HUES48 (cell line): ENCODE measurements at regions not wholly inside any gene's neighbourhood (a gene's known extent, or its start where the extent isn't known, plus 50 kb on each side); places are given as distances from the start of the nearest gene placed in this dataset.
"Not testable (repeated sequence)": the region's sequence is repeated elsewhere in the genome, so short reads cannot be mapped to it uniquely, and the experiment has no call there.

Experiments
- H3K27ac ChIP-seq: one replicate; pipeline ENCODE4 v1.7.0; 2013; ENCODE audit warnings: low read depth, low read length, inconsistent platforms
- H3K27me3 ChIP-seq: 2 replicates; pipeline ENCODE4 v1.6.1; 2013; ENCODE audit warnings: mild to moderate bottlenecking, low read length; ENCODE audit not compliant: control insufficient read depth, insufficient read depth
- H3K36me3 ChIP-seq: 2 replicates; pipeline ENCODE4 v1.6.1; 2013; ENCODE audit warnings: low read length; ENCODE audit not compliant: control insufficient read depth, insufficient read depth
- H3K4me1 ChIP-seq: 2 replicates; pipeline ENCODE4 v1.6.1; 2013; ENCODE audit warnings: mild to moderate bottlenecking, low read length; ENCODE audit not compliant: control insufficient read depth, insufficient read depth
- H3K4me3 ChIP-seq: 2 replicates; pipeline ENCODE4 v1.5.1; 2013; ENCODE audit warnings: mild to moderate bottlenecking, low read depth, low read length
- H3K9ac ChIP-seq: 2 replicates; pipeline ENCODE4 v1.6.1; 2013; ENCODE audit warnings: mild to moderate bottlenecking, low read depth, low read length, moderate library complexity
- H3K9me3 ChIP-seq: 2 replicates; pipeline ENCODE4 v1.6.1; 2013; ENCODE audit warnings: low read length; ENCODE audit not compliant: control insufficient read depth, insufficient read depth

DNA sequence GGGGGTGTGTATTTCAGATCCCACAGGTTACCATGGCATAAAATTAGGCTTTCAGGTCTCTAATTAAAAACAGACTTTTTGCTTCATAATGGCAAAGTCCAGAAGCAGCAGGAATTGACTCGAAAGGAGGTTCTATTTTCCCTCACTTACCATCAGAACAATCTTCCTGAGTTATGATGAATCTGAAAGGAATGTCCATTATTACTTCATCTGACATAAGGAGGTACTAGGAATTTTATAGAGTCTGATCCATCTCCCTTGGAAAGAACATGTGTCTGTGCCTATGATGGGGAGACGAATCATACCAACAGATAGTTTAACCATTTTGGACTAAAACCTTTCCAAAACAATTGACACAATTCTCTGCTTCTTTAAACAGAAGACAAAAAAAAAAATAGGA, 206.3 kb upstream of the FGF13 start:
- Histone ChIP-seq H3K9me3 (no peaks in the 10 kb centered on the region), H3K27ac (no peak overlapping the region)

DNA sequence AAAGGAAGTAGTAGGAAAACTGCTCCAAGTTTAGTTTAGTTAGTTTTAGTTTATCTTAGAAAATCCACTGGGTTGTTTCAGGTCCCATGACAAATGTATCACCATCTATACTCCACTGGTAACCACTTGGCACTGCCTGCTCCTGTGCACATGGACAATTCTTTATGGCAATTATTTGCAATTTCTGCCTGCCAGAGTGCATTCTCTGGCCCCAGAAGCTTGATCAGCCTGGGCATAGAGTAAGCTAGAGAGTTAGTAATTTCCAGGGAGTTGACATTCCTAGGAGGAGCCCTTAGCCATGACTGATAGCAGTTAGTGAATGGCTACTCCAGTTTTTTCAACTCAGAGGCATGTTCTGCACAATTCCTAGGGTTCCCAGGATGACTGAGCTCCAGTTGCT, 203.2 kb upstream of the FGF13 start:
- H3K27ac ChIP-seq, result no peak overlapping the region
- H3K4me3 ChIP-seq, result no peak overlapping the region
- no peaks in the 10 kb centered on the region for H3K4me1 ChIP-seq
- no peak overlapping the region for H3K9ac ChIP-seq
- H3K9me3 ChIP-seq, result no peaks in the 10 kb centered on the region
- H3K36me3 ChIP-seq, result no peaks in the 10 kb centered on the region
- H3K27me3 ChIP-seq, result 0 out of 2 replicates have a peak, but pooled peaks cover 2% of the 10 kb centered on the region

More for the DNA sequence above, 206.3 kb upstream of the FGF13 start:
- H3K36me3 ChIP-seq, result no peaks in the 10 kb centered on the region
- H3K27me3 ChIP-seq, result 0 out of 2 replicates have a peak, but pooled peaks cover 2% of the 10 kb centered on the region
- H3K4me1 ChIP-seq, result no peaks in the 10 kb centered on the region
- H3K4me3 ChIP-seq, result no peak overlapping the region
- no peak overlapping the region for H3K9ac ChIP-seq

DNA sequence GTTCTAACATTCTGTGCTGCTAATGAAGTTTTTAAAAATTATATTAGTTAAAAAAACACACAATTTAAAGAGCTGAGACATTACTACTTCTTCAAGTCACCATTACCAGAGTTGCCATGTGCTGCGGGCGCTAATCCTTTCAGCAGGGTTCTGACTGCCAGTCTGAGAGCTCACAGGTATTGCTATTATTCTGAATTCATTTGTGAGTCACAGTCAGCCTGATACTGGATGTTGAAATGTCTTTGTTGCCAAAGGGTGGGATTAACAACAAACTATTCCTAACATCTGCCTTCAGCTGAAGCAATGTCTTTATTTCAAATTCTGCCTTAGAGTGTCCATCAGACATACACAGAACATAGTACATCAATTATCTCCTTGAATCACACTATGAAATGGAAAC, 197.1 kb upstream of the FGF13 start:
- no peaks in the 10 kb centered on the region for H3K4me1 ChIP-seq
- no peaks in the 10 kb centered on the region for H3K9me3 ChIP-seq
- H3K27ac ChIP-seq, result no peak overlapping the region
- no peak overlapping the region for H3K9ac ChIP-seq
- H3K36me3 ChIP-seq, result no peaks in the 10 kb centered on the region
- H3K4me3 ChIP-seq, result no peak overlapping the region
- no peaks in the 10 kb centered on the region for H3K27me3 ChIP-seq

DNA sequence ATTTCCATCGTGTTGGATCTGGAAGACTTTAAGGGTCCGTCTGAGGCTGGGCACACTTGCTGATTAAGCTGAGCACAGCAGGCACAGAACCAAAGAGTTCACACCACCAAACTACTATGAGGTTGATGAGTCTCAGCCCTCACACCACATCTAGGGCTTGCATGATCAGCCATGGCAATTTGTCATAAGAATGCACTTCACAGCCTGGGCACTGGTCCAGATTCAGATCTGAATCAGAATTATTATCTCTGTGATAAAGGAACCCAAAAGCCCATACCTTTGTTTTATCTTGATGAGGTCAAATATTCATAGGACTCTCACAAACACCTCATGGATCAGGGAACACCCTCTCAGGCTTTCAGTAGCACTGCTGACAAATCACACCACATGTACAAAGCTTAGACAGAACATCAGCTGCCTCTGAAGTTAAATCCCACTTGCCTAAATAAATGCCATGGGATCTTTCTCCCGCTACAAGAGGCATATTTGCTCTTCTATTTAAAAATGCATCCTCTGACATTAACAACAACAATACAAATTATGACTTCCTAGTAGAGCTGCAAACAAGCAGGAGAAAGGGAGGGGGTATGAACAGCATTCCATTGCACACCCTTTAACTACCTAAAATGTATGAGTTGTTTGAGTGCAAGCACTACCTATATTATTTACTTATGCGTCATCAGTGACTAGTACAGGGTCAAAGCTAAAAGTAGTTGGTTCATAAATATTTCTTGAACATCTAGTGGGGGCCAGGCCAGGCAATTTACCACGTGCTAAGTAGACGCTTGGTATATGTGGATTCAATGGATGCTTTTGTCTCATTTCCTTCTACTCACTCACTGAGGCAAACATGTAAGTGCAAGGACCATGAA, 186.3 kb upstream of the FGF13 start:
- H3K27ac ChIP-seq, result no peak overlapping the region
- no peak overlapping the region for H3K4me3 ChIP-seq
- no peaks in the 10 kb centered on the region for H3K36me3 ChIP-seq
- H3K9me3 ChIP-seq, result no peaks in the 10 kb centered on the region
- H3K9ac ChIP-seq, result no peak overlapping the region
- H3K4me1 ChIP-seq, result no peaks in the 10 kb centered on the region
- H3K27me3 ChIP-seq, result no peaks in the 10 kb centered on the region

DNA sequence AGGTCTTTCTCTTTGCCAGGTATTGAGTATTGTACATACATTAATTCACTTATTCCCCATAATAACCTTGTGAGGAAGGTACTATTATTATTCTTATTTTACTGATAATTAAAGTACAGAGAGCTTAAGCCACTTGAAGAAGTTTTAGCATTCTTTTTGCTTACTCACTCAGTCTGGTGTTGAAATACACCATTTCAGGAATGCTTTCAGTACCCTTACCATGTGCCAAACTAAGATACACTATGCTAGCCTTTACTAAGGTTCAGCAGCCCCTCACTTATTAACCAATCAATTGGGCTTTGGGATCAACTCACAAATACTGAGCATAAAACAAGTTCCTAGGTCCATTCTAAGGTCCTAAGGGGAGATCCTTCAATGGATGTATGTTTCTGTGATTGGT, 179.0 kb upstream of the FGF13 start:
- Histone ChIP-seq H3K9me3 (no peaks in the 10 kb centered on the region), H3K36me3 (no peaks in the 10 kb centered on the region), H3K27ac (no peak overlapping the region), H3K4me1 (no peaks in the 10 kb centered on the region), H3K9ac (no peak overlapping the region), H3K4me3 (no peak overlapping the region), H3K27me3 (no peaks in the 10 kb centered on the region)

DNA sequence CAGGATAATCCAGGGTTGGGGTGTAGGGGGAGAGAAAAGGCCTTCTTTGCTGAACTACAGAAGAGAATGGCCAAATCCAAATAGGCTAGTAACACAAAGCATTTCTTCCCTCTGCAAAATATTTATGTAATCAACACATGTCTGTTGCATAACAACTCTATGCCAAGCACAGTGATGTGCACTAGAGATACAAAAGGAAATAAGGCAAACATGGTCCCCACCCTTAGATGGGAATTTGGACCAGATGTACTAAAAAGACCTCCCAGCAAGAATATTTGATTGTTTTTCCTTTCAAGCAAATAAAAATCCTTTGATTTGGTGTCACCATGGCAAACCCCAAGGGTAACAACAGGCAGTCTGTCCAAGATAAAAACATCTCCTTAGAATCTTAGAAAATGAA, 177.6 kb upstream of the FGF13 start:
- Histone ChIP-seq H3K36me3 (no peaks in the 10 kb centered on the region), H3K27ac (no peak overlapping the region), H3K4me1 (no peaks in the 10 kb centered on the region), H3K9ac (no peak overlapping the region), H3K4me3 (no peak overlapping the region), H3K27me3 (no peaks in the 10 kb centered on the region), H3K9me3 (no peaks in the 10 kb centered on the region)

DNA sequence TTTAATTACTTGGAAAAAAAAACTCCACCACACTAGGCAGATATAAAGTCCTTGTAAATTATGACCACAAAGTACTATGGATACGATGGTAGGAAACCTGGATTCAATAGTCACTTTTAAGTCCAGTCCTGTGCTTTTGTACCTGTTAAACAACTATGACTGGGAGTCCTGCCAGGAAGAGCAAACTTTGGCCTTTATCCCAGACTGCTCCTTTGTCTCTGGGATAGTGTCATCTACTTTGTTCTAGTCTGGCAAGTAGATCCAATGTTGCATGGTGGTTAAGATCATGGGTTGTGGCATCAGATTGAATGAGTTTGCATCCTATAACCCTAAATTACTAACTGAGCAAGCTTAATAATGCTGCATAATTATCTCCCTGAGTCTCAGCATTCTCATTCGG, 175.3 kb upstream of the FGF13 start:
- no peak overlapping the region for H3K9ac ChIP-seq
- no peaks in the 10 kb centered on the region for H3K36me3 ChIP-seq
- H3K4me1 ChIP-seq, result no peaks in the 10 kb centered on the region
- H3K27me3 ChIP-seq, result no peaks in the 10 kb centered on the region
- H3K4me3 ChIP-seq, result no peak overlapping the region
- H3K27ac ChIP-seq, result no peak overlapping the region
- no peaks in the 10 kb centered on the region for H3K9me3 ChIP-seq

DNA sequence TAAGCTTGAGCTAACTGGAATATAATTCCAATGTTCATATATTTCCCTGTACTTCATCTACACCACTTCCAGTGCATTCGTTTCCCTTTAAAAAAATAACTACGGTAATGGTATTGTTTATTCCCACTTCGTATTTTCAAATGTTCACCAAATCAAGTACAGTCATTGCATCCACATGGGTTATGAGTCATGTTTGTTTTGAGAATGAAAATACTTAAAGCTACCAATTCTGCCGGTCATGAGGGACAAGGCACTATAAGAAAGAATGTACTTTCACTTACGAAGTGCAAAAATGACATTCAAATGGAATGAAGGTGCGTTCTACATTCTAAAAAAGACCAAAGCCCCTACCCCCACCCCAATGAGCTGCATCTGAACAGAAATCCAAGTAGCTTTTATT, 174.4 kb upstream of the FGF13 start:
- H3K4me1 ChIP-seq, result no peaks in the 10 kb centered on the region
- H3K27ac ChIP-seq, result no peak overlapping the region
- H3K9ac ChIP-seq, result no peak overlapping the region
- no peaks in the 10 kb centered on the region for H3K36me3 ChIP-seq
- H3K4me3 ChIP-seq, result no peak overlapping the region
- no peaks in the 10 kb centered on the region for H3K27me3 ChIP-seq
- no peaks in the 10 kb centered on the region for H3K9me3 ChIP-seq

DNA sequence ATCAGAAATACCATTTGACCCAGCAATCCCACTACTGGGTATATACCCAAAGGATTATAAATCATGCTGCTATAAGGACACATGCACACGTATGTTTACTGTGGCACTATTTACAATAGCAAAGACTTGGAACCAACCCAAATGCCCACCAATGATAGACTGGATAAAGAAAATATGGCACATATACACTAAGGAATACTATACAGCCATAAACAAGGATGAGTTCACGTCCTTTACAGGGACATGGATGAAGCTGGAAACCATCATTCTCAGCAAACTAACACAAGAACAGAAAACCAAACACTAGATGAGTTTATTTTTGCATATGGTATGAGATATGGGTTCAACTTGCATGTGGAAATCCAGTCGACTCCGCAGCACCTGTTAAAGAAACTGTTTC, 168.8 kb upstream of the FGF13 start:
- not testable (repeated sequence) for H3K4me1 ChIP-seq, H3K4me3 ChIP-seq, H3K27me3 ChIP-seq, H3K27ac ChIP-seq, H3K36me3 ChIP-seq, H3K9ac ChIP-seq, H3K9me3 ChIP-seq

DNA sequence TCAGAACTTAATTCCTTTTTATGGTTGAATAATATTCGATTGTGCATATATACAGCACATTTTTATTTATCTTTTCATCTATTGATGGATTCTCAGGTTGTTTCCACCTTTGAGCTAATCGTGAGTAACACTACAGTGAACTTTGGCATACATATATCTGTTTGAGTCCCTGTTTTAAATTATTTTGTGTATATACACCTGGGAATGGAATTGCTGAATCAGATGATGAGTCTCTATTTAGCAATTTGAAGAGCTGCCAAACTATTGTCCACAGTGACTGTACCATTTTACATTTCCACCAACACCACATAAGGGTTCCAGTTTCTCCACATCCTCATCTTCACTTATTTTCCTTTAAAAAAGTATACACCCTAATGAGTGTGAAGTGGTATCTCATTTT, 166.2 kb upstream of the FGF13 start:
- H3K4me1 ChIP-seq, result no peaks in the 10 kb centered on the region
- H3K27me3 ChIP-seq, result no peaks in the 10 kb centered on the region
- no peak overlapping the region for H3K27ac ChIP-seq
- H3K4me3 ChIP-seq, result no peak overlapping the region
- no peak overlapping the region for H3K9ac ChIP-seq
- no peaks in the 10 kb centered on the region for H3K9me3 ChIP-seq
- no peaks in the 10 kb centered on the region for H3K36me3 ChIP-seq

DNA sequence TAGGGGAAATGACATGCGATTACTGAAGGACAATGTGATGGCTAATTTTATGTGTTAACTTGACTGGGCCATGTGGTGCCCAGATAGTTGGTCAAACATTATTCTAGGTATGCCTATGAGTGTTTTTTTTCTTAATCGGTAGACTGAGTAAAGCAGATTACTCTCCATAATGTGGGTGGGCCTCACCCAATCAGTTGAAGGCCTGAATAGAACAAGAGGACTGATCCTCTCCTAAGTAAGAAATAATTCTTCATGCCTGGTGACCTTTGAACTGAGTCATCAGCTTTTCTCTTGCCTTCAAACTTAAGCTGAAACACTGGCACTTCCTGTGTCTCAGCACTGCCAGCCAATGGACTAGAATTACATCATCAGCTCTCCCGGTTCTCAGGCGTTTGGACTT, 164.0 kb upstream of the FGF13 start:
- Histone ChIP-seq H3K4me1 (no peaks in the 10 kb centered on the region), H3K36me3 (no peaks in the 10 kb centered on the region), H3K4me3 (no peak overlapping the region), H3K9ac (no peak overlapping the region), H3K27ac (no peak overlapping the region), H3K27me3 (no peaks in the 10 kb centered on the region), H3K9me3 (no peaks in the 10 kb centered on the region)
